Heart left ventricle (tissue), 16 donors: ENCODE measurements at regions not wholly inside any gene's neighbourhood (a gene's known extent, or its start where the extent isn't known, plus 50 kb on each side); places are given as distances from the start of the nearest gene placed in this dataset.
"Not testable (repeated sequence)": the region's sequence is repeated elsewhere in the genome, so short reads cannot be mapped to it uniquely, and the experiment has no call there.

Experiments
- ATAC-seq, 4 donors: fragments of 200-7000 bp; cut with Tn5 transposase; one replicate each; pipeline ENCODE4 v1.9.1; 2020 to 2022; ENCODE audit warnings: moderate library complexity in 4 of 4, mild to moderate bottlenecking in 3 of 4, moderate number of reproducible peaks in 1 of 4
- DNase-seq, 5 donors: peaks; one replicate each; pipeline ENCODE4 v3.0.0-alpha.2; 2020
- H3K27ac ChIP-seq, 12 donors: fragments of 200-600 bp; sonication (generic) in 4 of 12; one replicate each; pipeline versions ENCODE4 v1.5.0 to v1.8.0; 2016 to 2022; ENCODE audit warnings: mild to moderate bottlenecking in 2 of 12
- H3K27me3 ChIP-seq, 9 donors: fragments of 200-600 bp; sonication (generic) in 2 of 9; one replicate each; pipeline versions ENCODE4 v1.5.1 to v1.8.0; 2016 to 2022; ENCODE audit warnings: mild to moderate bottlenecking in 3 of 9
- H3K36me3 ChIP-seq, 9 donors: fragments of 200-600 bp; sonication (generic) in 2 of 9; one replicate each; pipeline versions ENCODE4 v1.5.0 to v1.8.0; 2018 to 2022; ENCODE audit warnings: mild to moderate bottlenecking in 2 of 9
- H3K4me1 ChIP-seq, 12 donors: fragments of 200-600 bp; sonication (generic) in 4 of 12; one replicate each; pipeline versions ENCODE4 v1.5.0 to v1.8.0; 2016 to 2022; ENCODE audit warnings: mild to moderate bottlenecking in 3 of 12
- H3K4me3 ChIP-seq, 12 donors: fragments of 200-600 bp; sonication (generic) in 4 of 12; one replicate each; pipeline versions ENCODE4 v1.5.0 to v1.8.0; 2017 to 2022; ENCODE audit warnings: mild to moderate bottlenecking in 9 of 12, moderate library complexity in 4 of 12
- H3K9me3 ChIP-seq, 12 donors: fragments of 200-600 bp; sonication (generic) in 4 of 12; one replicate each; pipeline versions ENCODE4 v1.5.0 to v1.8.0; 2016 to 2022; ENCODE audit warnings: mild to moderate bottlenecking in 1 of 12
- POLR2A ChIP-seq, 2 donors: fragments of 450-650 bp; IDR thresholded peaks; one replicate each; pipeline ENCODE4 v1.6.1; 2017; ENCODE audit warnings: antibody characterized with exemption in 2 of 2, mild to moderate bottlenecking in 2 of 2, moderate library complexity in 2 of 2
- WGBS, 4 donors: extraction: QIAGEN DNeasy Blood & Tissue Kit in 2 of 4; methylation state at CpG; one replicate each; pipeline versions ENCODE4 v1.1.5 to v1.1.7; 2013 to 2018; 5-methylcytosine and 5-hydroxymethylcytosine counted together
- intact Hi-C, 10 donors: fragments of 100-400 bp; cut with DNase I; formaldehyde crosslinking; loops; one replicate each; pipeline versions ENCODE4 v1.11.1 to v1.14.2; 2022
- TF ChIP-seq, protein P1 (sequence below), 12 donors: fragments of 200-600 bp; sonication (generic) in 4 of 12; IDR thresholded peaks; one replicate each; pipeline versions ENCODE4 v1.5.0 to v1.8.0; 2018 to 2022; ENCODE audit warnings: antibody characterized with exemption in 12 of 12, mild to moderate bottlenecking in 5 of 12
- donor health status: ischemic (EF 13 %, LVEDD 7.1; RV severe dilation, severe dysfunction).
- donor health status: healthy with polysubstance abuse.
- donor health status: DM: no; HTN: yes; CAD: no.
- donor health status: DM: no; HTN: no; CAD: no.
- donor health status: ischemic (EF 25% LVEDD 6.9; RV normal size, moderate dysfunction).
- donor health status: ischemic (EF 25% LVEDD 5.7; RV mildly dilated, moderate dysfunction).
- donor health status: healthy.
- donor health status: DM: yes; HTN: yes; CAD: no.
- donor health status: ischemic (EF 35%, LVEDD 5.7; RV mildly dilated, moderate dysfunction).
- donor health status: nonischemic (EF 11% LVEDD 7.7; RV severe dilation, severe dysfunction).
- donor health status: DM: yes; HTN: yes; CAD: no.
- donor health status: PGD.
- donor health status: ischemic (EF 29% LVEDD 5.4; RV normal size, mild dysfunction).
- donor health status: nonischemic (EF 23%, LVEDD 6.1; RV moderate dilation, normal function).

DNA sequence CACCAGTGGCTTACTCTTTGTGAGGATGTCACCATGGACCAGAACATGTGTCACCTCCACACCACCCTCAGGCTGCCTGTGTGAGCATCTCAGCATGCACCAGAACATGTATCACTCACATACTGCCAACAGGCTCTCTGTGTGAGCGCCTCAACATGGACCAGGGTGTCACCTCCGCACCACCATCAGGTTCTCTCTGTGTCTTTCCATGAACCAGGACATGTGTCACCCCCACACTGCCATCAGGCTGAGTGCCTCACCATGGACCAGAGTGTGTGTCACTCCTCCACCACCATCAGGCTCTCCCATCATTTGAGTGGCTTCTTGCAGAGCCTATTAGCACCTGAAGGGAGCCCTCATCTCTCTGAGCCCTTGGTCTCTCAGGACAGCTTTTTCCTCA lies 125.2 kb downstream of the ZNF648 start:
- DNase-seq (no peak), ATAC-seq (no peak)
- Histone ChIP-seq H3K4me1 (no peaks in the 10 kb centered on the region), H3K9me3 (no peaks in the 10 kb centered on the region), H3K4me3 (no peak overlapping the region), H3K36me3 (no peaks in the 10 kb centered on the region), H3K27me3 (peaks cover 0 to 9% (median 0%) of the 10 kb centered on the region in 9 donors), H3K27ac (no peak overlapping the region)
- intact Hi-C loops = loop anchor here in 8 of 10 donors (2.0 to 10.0 kb wide), 4 partner anchors 451 to 459 kb away; partner anchors contain the start of gene CACNA1E (in 3 of the 8)
- 88 to 96% (median 94%) methylated on average over 2 of the region's 2 CpGs for WGBS, 4 donors
- no peak for TF ChIP-seq POLR2A (IDR thresholded peaks at IDR 0.05)
- TF ChIP-seq, protein P1, sequence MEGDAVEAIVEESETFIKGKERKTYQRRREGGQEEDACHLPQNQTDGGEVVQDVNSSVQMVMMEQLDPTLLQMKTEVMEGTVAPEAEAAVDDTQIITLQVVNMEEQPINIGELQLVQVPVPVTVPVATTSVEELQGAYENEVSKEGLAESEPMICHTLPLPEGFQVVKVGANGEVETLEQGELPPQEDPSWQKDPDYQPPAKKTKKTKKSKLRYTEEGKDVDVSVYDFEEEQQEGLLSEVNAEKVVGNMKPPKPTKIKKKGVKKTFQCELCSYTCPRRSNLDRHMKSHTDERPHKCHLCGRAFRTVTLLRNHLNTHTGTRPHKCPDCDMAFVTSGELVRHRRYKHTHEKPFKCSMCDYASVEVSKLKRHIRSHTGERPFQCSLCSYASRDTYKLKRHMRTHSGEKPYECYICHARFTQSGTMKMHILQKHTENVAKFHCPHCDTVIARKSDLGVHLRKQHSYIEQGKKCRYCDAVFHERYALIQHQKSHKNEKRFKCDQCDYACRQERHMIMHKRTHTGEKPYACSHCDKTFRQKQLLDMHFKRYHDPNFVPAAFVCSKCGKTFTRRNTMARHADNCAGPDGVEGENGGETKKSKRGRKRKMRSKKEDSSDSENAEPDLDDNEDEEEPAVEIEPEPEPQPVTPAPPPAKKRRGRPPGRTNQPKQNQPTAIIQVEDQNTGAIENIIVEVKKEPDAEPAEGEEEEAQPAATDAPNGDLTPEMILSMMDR (IDR thresholded peaks at IDR 0.05) = no peak

DNA sequence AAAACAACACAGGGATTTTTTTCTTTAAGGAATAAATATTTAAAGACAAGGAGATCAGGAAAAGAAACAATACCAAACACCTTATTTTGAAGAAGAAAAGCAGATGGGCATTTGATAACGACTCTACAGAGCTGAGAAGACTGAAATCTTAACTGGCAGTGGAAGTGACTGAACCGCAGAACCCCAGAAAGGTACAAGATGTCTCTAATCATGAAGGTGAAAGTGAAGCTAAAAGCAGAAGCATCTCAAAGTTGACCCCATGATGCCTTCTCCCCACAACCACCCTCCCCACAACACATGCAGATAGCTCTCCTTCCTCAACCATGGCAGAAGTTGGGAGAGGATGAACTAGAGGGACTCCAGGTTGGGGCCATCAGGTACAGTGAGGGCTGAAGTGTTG lies 129.6 kb downstream of the ZNF648 start:
- 76 to 84% (median 81%) methylated on average over 2 of the region's 2 CpGs for whole genome bisulfite sequencing, 4 donors
- Histone ChIP-seq H3K4me3 (no peak overlapping the region), H3K27me3 (peaks cover 0 to 11% (median 0%) of the 10 kb centered on the region in 9 donors), H3K9me3 (no peaks in the 10 kb centered on the region), H3K4me1 (no peaks in the 10 kb centered on the region), H3K27ac (no peak overlapping the region), H3K36me3 (no peaks in the 10 kb centered on the region)
- intact Hi-C loops = loop anchor here in 1 of 10 donors (10.0 kb wide), 1 partner anchor 447 kb away; the partner anchor contains the start of gene CACNA1E
- TF ChIP-seq, protein P1 (IDR thresholded peaks at IDR 0.05) = no peak
- no peak for TF ChIP-seq POLR2A (IDR thresholded peaks at IDR 0.05)
- ATAC-seq = no peak
- DNase-seq = no peak

DNA sequence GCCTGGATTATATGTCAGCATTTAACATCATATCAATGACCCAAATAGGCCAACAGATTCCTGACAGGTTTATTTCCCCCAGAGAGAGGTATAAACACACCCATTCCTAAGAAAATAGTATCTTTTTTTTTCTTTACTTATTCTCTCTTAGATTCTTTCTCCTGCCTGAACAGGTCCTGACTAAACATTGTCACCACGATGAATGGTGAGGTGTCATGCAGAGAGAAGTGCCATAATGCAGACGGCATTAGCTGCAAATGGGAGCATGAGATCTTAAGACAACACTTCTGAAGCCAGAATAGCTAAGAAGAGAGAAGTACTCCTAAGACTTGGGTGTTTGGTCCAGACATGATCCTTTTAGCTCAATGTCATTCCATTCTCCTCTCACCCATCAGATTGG lies 131.3 kb downstream of the ZNF648 start:
- WGBS, 4 donors = 78 to 82% (median 82%) methylated on average over 2 of the region's 2 CpGs
- ATAC-seq = no peak
- intact Hi-C loops = loop anchor here in 1 of 10 donors (10.0 kb wide), 1 partner anchor 445 kb away; the partner anchor contains the start of gene CACNA1E
- TF ChIP-seq POLR2A (IDR thresholded peaks at IDR 0.05) = no peak
- TF ChIP-seq, protein P1 (IDR thresholded peaks at IDR 0.05) = no peak
- Histone ChIP-seq H3K4me1 (no peaks in the 10 kb centered on the region), H3K27ac (no peak overlapping the region), H3K27me3 (peaks cover 0 to 11% (median 0%) of the 10 kb centered on the region in 9 donors), H3K9me3 (no peaks in the 10 kb centered on the region), H3K4me3 (no peak overlapping the region), H3K36me3 (no peaks in the 10 kb centered on the region)
- DNase-seq = no peak

DNA sequence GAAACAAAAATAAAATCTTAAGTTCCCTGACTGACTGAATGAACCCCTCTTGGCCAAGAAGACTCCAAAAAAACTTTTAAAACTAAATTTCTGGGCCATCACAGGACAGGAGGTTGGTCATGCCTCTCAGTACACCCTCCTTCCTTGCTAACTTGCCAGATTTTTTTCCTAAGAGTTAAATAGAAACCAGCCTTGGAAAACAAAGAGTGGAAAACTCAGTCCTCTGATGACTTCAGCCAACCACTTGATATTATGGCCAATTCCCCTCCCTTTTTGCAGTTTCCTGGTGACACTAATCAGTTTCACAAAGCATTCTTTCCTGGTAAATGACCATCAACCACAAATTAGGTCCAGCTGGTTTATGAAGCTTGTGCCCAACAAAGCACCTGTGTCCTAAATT lies 134.8 kb downstream of the ZNF648 start:
- Histone ChIP-seq H3K9me3 (peaks cover 0 to 14% (median 0%) of the 10 kb centered on the region in 12 donors), H3K36me3 (no peaks in the 10 kb centered on the region), H3K27me3 (peaks cover 0 to 6% (median 0%) of the 10 kb centered on the region in 9 donors), H3K27ac (no peak overlapping the region), H3K4me1 (no peaks in the 10 kb centered on the region), H3K4me3 (no peak overlapping the region)
- TF ChIP-seq, protein P1 (IDR thresholded peaks at IDR 0.05) = no peak
- no peak for TF ChIP-seq POLR2A (IDR thresholded peaks at IDR 0.05)
- DNase-seq (no peak), ATAC-seq (no peak)
- intact Hi-C loops = no loop called here

DNA sequence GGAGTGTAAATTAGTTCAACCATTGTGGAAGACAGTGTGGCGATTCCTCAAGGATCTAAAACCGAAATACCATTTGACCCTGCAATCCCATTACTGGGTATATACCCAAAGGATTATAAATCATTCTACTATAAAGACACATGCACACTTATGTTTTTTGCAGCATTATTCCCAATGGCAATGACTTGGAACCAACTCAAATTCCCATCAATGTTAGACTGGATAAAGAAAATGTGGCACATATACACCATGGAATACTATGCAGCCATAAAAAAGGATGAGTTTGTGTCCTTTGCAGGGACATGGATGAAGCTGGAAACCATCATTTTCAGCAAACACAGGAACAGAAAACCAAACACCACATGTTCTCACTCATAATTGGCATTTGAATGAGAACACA lies 137.5 kb downstream of the ZNF648 start:
- DNase-seq, ATAC-seq, H3K27me3 ChIP-seq, H3K4me3 ChIP-seq, H3K4me1 ChIP-seq, H3K36me3 ChIP-seq, intact Hi-C loops, H3K27ac ChIP-seq: not testable (repeated sequence)
- peaks cover 0 to 14% (median 0%) of the 10 kb centered on the region in 12 donors for H3K9me3 ChIP-seq
- 83 to 89% (median 86%) methylated on average over 2 of the region's 2 CpGs for WGBS, 4 donors
